Glutamatergic neuron (in vitro differentiated cells): ENCODE measurements at regions not wholly inside any gene's neighbourhood (a gene's known extent, or its start where the extent isn't known, plus 50 kb on each side); places are given as distances from the start of the nearest gene placed in this dataset.
A peak's percentile ranks its signal among the peaks of the same experiment; 100 is the strongest.

Source experiments
- DNase-seq: peaks from one replicate; pipeline ENCODE4 v3.0.0; 2022
- H3K27ac Mint-ChIP-seq: one replicate; pipeline ENCODE4 v1.8.0; 2020; ENCODE audit warnings: mild to moderate bottlenecking, mixed read lengths, inconsistent platforms; ENCODE audit not compliant: unreplicated experiment
- H3K27me3 Mint-ChIP-seq: one replicate; pipeline ENCODE4 v1.8.0; 2020; ENCODE audit warnings: mild to moderate bottlenecking, moderate library complexity, mixed read lengths, inconsistent platforms; ENCODE audit not compliant: unreplicated experiment
- H3K36me3 Mint-ChIP-seq: one replicate; pipeline ENCODE4 v1.8.0; 2020; ENCODE audit warnings: mild to moderate bottlenecking, mixed read lengths, inconsistent platforms; ENCODE audit not compliant: unreplicated experiment
- H3K4me1 Mint-ChIP-seq: one replicate; pipeline ENCODE4 v1.8.0; 2020; ENCODE audit warnings: mild to moderate bottlenecking, low read depth, mixed read lengths, inconsistent platforms; ENCODE audit not compliant: unreplicated experiment
- H3K4me3 Mint-ChIP-seq: one replicate; pipeline ENCODE4 v1.8.0; 2020; ENCODE audit warnings: mild to moderate bottlenecking, mixed read lengths, inconsistent platforms; ENCODE audit not compliant: unreplicated experiment
- H3K9me3 Mint-ChIP-seq: one replicate; pipeline ENCODE4 v1.8.0; 2020; ENCODE audit warnings: mild to moderate bottlenecking, moderate library complexity, mixed read lengths, inconsistent platforms; ENCODE audit not compliant: unreplicated experiment
- TF ChIP-seq, protein P1 (sequence below): fragments of 200-600 bp; sonication (generic); IDR thresholded peaks from one replicate; pipeline ENCODE4 v1.5.0; 2021; ENCODE audit not compliant: partially characterized antibody, unreplicated experiment

DNA sequence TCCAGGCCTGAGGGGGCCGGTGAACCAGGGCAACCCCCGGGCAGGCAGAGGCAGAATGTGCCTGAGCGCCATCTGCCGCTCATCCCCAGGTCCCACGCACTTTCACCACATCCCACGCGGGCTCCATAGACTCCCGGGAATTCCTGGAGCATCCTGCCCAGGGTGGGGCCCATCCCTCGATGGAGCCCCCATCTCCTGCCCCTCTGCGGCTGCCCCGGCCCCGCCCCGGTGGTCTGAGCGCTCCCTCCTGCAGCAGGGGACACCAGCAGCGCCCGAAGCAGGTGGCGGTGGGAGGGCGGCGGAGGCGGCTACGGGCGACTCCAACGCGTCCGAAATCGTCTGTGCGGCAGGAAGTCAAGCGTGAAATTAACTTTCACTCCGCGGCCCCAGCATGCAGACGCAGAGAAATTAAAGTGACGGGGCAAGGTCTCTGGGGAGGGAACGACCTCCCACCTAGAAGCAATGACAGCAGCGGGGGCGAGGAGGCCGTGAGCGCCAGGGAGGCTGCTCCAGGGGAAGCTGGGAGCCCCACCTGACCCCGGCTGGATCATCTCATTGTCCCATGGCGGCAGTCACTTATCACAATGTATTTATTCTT lies 122.2 kb downstream of the NCOR2 start:
- peak; percentile 68 for DNase-seq
- TF ChIP-seq, protein P1, sequence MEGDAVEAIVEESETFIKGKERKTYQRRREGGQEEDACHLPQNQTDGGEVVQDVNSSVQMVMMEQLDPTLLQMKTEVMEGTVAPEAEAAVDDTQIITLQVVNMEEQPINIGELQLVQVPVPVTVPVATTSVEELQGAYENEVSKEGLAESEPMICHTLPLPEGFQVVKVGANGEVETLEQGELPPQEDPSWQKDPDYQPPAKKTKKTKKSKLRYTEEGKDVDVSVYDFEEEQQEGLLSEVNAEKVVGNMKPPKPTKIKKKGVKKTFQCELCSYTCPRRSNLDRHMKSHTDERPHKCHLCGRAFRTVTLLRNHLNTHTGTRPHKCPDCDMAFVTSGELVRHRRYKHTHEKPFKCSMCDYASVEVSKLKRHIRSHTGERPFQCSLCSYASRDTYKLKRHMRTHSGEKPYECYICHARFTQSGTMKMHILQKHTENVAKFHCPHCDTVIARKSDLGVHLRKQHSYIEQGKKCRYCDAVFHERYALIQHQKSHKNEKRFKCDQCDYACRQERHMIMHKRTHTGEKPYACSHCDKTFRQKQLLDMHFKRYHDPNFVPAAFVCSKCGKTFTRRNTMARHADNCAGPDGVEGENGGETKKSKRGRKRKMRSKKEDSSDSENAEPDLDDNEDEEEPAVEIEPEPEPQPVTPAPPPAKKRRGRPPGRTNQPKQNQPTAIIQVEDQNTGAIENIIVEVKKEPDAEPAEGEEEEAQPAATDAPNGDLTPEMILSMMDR: no peak
- Mint-ChIP-seq H3K27me3 (peaks cover 24% of the 10 kb centered on the region), H3K36me3 (no peaks in the 10 kb centered on the region), H3K9me3 (peaks cover 21% of the 10 kb centered on the region), H3K4me3 (no peak overlapping the region), H3K27ac (peak overlapping the region; percentile 82), H3K4me1 (peaks cover 39% of the 10 kb centered on the region)

DNA sequence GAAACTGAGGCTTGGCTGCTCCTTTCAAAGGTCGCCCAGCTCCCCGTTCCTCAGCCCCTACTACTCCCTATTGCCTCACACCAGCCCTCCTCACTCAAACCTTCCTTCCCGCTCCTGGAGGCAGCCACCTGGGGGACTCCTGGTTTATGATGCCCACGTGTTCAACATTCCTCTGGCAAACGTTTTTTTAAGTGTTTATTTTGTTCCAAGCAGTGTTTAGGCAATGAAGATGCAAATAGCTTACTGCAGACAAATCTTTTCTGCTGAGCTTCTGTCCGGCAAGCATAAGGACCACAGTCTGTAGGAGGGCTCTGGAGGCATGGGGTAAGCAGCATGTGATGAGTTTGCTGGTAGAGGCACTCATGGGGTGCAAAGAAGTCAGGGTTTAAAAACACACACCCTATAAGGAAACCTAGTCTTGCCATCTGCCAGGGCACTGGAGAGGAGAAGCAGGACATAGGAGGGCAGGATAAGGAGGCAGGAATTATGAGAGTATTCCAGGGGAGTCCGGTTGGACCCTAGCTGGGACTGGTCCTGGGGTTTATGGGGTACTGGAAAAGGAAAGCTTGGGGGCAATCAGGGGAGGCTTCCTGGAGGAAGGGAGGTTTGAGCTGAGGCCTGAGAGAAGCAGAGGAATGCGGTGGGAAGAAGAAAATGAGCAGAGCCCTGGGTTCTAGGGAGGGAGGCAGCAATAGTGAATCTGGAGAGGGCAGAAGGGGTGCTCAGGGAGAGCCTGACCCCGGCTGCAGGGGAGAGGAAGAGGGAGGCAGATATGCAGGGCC lies 123.3 kb downstream of the NCOR2 start:
- DNase-seq: no peak
- H3K4me3 Mint-ChIP-seq: peak overlapping the region; percentile 58
- no peaks in the 10 kb centered on the region for H3K36me3 Mint-ChIP-seq
- H3K27me3 Mint-ChIP-seq: peaks cover 17% of the 10 kb centered on the region
- peaks cover 17% of the 10 kb centered on the region for H3K9me3 Mint-ChIP-seq
- TF ChIP-seq, protein P1: no peak
- peak overlapping the region; percentile 77 for H3K27ac Mint-ChIP-seq
- peaks cover 32% of the 10 kb centered on the region for H3K4me1 Mint-ChIP-seq

DNA sequence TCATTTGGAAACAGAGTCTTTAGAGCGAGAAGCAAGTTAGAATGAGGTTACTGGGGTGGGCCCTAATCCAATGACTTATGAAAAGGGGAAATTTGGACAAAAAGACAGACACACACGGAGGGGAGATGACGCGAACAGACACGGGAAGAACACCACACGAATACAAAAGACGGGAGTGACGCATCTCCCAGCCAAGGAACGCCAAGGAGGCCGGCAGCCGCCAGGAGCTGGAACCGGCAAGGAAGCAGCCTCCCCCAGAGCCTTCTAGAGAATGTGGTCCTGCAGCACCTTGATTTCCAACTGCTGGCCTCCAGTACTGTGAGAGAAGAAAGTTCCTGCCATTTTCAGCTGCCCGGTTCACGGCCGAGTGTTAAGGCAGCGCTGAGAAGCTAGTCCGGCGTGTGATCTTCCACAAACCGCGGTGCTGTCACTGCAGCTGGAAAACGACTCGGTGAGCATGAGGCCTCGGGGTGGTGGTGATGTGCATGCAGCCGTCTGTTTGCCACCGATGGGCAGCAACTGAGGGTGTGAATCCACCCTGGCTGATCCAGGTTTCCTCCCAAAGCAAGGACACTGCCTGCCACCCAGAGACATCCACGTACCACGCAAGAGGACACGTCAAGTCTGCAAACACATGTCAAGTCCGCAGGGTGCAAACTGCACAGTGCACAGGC lies 124.5 kb downstream of the NCOR2 start:
- H3K27ac Mint-ChIP-seq: no peak overlapping the region
- no peak overlapping the region for H3K4me3 Mint-ChIP-seq
- peaks cover 19% of the 10 kb centered on the region for H3K27me3 Mint-ChIP-seq
- H3K36me3 Mint-ChIP-seq: no peaks in the 10 kb centered on the region
- TF ChIP-seq, protein P1: no peak
- H3K4me1 Mint-ChIP-seq: peaks cover 29% of the 10 kb centered on the region
- DNase-seq: no peak
- H3K9me3 Mint-ChIP-seq: peaks cover 13% of the 10 kb centered on the region

DNA sequence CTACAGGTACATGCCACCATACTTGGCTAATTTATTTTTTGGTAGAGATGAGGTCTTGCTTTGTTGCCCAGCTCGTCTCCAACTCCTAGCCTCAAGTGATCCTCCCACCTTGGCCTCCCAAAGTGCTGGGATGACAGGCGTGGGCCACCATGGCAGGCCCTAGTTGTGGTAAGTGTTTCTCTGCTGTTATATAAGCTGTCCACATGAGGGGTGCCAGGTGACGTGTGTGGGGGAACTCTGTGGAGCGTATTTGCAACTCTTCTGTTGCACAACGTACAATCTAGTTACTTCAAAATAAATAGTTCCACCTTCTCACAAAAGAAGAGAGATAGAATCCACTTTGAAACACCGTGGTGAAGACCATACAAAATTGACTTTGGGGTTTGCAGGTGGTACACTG lies 125.1 kb downstream of the NCOR2 start:
- H3K4me3 Mint-ChIP-seq: no peak overlapping the region
- no peak overlapping the region for H3K27ac Mint-ChIP-seq
- peaks cover 13% of the 10 kb centered on the region for H3K9me3 Mint-ChIP-seq
- H3K36me3 Mint-ChIP-seq: no peaks in the 10 kb centered on the region
- no peak for DNase-seq
- TF ChIP-seq, protein P1: no peak
- peaks cover 33% of the 10 kb centered on the region for H3K4me1 Mint-ChIP-seq
- H3K27me3 Mint-ChIP-seq: peaks cover 22% of the 10 kb centered on the region
